Lung (tissue), 11 donors: ENCODE measurements at regions not wholly inside any gene's neighbourhood (a gene's known extent, or its start where the extent isn't known, plus 50 kb on each side); places are given as distances from the start of the nearest gene placed in this dataset.

ENCODE experiments used
- ATAC-seq: fragments of 200-7000 bp; cut with Tn5 transposase; one replicate; pipeline ENCODE4 v1.9.1; 2020; ENCODE audit warnings: moderate number of reproducible peaks; ENCODE audit not compliant: insufficient read depth, low FRiP score
- DNase-seq, 3 donors: peaks; one replicate each; pipeline ENCODE4 v3.0.0-alpha.2; 2013 to 2017
- H3K27ac ChIP-seq, 2 donors: one replicate each; pipeline ENCODE4 v1.5.1; 2013; ENCODE audit warnings: mild to moderate bottlenecking in 2 of 2, moderate library complexity in 2 of 2, control low read depth in 1 of 2, inconsistent platforms in 1 of 2, low read depth in 1 of 2, low read length in 1 of 2
- H3K27me3 ChIP-seq, 3 donors: one replicate each; pipeline ENCODE4 v1.5.1; 2013; ENCODE audit warnings: low read length in 2 of 3; ENCODE audit not compliant: control insufficient read depth in 3 of 3, insufficient read depth in 3 of 3
- H3K36me3 ChIP-seq, 4 donors: one replicate each; pipeline ENCODE4 v1.5.1; 2013; ENCODE audit warnings: low read length in 4 of 4, mild to moderate bottlenecking in 1 of 4, moderate library complexity in 1 of 4; ENCODE audit not compliant: control insufficient read depth in 4 of 4, insufficient read depth in 4 of 4
- H3K4me1 ChIP-seq, 5 donors: one replicate each; pipeline ENCODE4 v1.5.1; 2013; ENCODE audit warnings: low read length in 5 of 5, mild to moderate bottlenecking in 2 of 5, moderate library complexity in 1 of 5; ENCODE audit not compliant: control insufficient read depth in 5 of 5, insufficient read depth in 5 of 5
- H3K4me3 ChIP-seq: one replicate; pipeline ENCODE4 v1.5.1; 2013; ENCODE audit warnings: mild to moderate bottlenecking, control low read depth, moderate library complexity
- H3K9ac ChIP-seq, 2 donors: one replicate each; pipeline ENCODE4 v1.5.1; 2013; ENCODE audit warnings: low read length in 2 of 2, control low read depth in 1 of 2; ENCODE audit not compliant: insufficient read depth in 1 of 2
- H3K9me3 ChIP-seq, 4 donors: one replicate each; pipeline ENCODE4 v1.5.1; 2013; ENCODE audit warnings: low read length in 3 of 4, mild to moderate bottlenecking in 1 of 4, moderate library complexity in 1 of 4; ENCODE audit not compliant: control insufficient read depth in 4 of 4, insufficient read depth in 3 of 4
- CTCF ChIP-seq: IDR thresholded peaks from 2 replicates; pipeline ENCODE4 v1.5.1; 2012; ENCODE audit warnings: mild to moderate bottlenecking; ENCODE audit errors: control extremely low read depth, extremely low read depth
- WGBS, 2 donors: extraction: QIAGEN DNeasy Blood & Tissue Kit; methylation state at CpG; one replicate each; pipeline ENCODE4 v1.1.7; 2013; 5-methylcytosine and 5-hydroxymethylcytosine counted together
- donor health status: control.
- donor health status: control.
- donor health status: Bipolar disorder and iron deficiency.
- donor health status: healthy.
- donor health status: DM: yes; HTN: yes; CAD: no.

DNA sequence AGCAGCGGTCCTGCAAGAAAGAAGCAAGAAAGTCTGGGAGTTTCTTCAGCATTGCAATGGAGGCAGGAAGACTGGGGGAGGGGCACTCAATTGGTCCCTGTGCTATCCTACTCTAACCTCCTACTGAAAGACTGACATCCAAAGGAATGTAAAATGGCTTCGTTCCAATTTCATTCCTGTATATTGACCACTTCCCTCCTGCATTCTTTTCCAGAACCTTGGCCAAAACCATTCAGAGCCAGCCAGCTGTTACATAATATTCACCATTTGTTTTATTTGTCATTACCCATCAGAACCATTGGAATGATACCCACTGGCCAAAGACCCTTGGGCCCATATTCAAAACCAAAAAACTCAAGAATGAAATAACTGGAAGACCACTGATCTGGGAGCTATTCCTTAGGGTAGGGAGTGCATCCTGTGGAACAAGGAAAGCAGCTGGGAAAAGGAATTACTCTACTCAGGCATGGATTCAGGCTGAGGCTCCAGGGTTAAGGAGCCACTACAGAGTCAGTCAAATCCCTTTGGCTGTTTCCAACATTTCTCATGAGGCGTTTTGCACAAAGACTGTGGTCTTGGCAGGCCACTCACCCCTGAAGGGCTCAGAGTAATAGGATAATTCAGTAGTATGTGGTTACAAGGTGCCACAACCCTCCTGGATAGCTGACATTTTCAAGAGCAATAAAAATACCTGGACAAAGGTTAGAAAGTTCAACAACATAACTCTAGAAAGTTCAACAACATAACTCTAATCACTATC lies 148.7 kb upstream of the SLC1A3 start:
- DNase-seq (no peak), ATAC-seq (no peak)
- peaks cover 0 to 2% (median 0%) of the 10 kb centered on the region in 5 donors for H3K4me1 ChIP-seq
- no peaks in the 10 kb centered on the region for H3K36me3 ChIP-seq
- no peak overlapping the region for H3K9ac ChIP-seq
- no peaks in the 10 kb centered on the region for H3K27me3 ChIP-seq
- no peaks in the 10 kb centered on the region for H3K9me3 ChIP-seq
- 63 to 81% methylated on average over 3 of the region's 3 CpGs for WGBS, 2 donors
- no peak overlapping the region for H3K27ac ChIP-seq
- H3K4me3 ChIP-seq: no peak overlapping the region
- no peak for TF ChIP-seq CTCF

DNA sequence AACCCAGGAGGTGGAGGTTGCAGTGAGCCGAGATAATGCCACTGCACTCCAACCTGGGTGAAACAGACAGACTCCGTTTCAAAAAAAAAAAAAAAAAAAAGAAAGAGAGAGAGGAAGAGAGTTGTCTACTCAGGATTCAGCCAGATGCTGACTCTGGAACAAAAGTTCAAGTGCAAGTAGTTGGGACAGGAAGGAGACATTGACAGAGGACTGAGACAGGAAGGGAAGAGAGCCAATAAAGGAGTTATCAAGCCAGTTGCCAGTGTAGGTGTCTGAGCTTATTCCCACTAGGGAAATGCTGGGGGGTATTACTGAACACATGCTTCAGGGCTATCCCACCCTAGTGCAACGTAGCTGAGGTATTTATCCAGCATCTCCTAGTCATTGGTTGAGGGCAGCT lies 147.7 kb upstream of the SLC1A3 start:
- no peak overlapping the region for H3K4me3 ChIP-seq
- no peak overlapping the region for H3K9ac ChIP-seq
- no peak for TF ChIP-seq CTCF
- peaks cover 0 to 2% (median 0%) of the 10 kb centered on the region in 5 donors for H3K4me1 ChIP-seq
- no peaks in the 10 kb centered on the region for H3K9me3 ChIP-seq
- no peak overlapping the region for H3K27ac ChIP-seq
- no peaks in the 10 kb centered on the region for H3K27me3 ChIP-seq
- 67 to 69% methylated on average over 3 of the region's 3 CpGs for WGBS, 2 donors
- no peak for DNase-seq
- ATAC-seq: no peak
- H3K36me3 ChIP-seq: no peaks in the 10 kb centered on the region

DNA sequence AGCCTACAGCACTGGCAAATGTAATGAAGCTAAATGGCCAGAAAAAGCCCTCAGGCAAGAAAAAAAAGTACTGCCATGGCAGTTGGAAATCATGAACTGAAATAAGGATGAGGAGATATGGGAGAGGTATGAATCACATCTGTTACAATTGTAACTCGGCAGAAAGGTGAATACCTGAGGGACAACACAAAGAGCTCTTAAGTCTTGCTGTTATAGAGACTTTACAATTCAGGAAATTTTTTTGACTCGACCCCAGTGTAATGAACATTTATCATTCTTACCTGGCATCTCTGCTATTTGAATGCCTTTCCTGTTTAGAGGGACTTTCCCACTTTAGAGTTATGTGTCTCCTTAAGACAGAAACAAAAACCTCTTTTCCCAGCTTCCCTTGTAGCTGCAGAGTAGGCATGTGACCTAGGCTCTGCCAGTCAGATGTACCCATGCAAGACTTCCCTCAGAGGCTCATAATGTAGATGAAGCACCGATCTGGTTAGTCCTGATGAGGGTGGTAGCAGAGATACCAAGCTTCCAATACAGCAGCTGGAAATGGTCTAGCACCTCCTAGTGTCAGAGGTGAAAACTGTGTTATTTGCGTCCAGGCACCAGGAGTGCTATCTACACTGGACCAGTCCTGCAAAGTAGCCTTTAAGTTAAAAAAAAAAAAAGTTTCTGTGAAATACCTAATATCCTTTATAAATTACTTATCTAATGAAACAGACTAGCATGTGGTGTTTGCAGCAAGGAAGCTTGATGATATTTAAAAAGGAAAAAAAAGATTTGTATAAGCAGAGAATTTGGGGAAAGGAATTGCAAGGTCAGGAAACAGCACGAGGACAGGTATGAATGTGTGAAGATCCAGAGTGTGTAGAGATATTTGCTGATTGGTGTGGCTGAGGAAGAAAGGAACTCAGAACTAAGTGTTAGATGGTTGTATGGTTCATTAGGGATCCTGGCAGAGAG lies 146.9 kb upstream of the SLC1A3 start:
- ATAC-seq (no peak), DNase-seq (peak in 2 of 3 donors; percentile 11 to 22)
- no peak overlapping the region for H3K9ac ChIP-seq
- peaks cover 0 to 2% (median 0%) of the 10 kb centered on the region in 5 donors for H3K4me1 ChIP-seq
- no peaks in the 10 kb centered on the region for H3K36me3 ChIP-seq
- TF ChIP-seq CTCF: no peak
- no peaks in the 10 kb centered on the region for H3K27me3 ChIP-seq
- 58 to 72% methylated on average over 5 of the region's 5 CpGs for WGBS, 2 donors
- no peaks in the 10 kb centered on the region for H3K9me3 ChIP-seq
- no peak overlapping the region for H3K4me3 ChIP-seq
- no peak overlapping the region for H3K27ac ChIP-seq
